GM23338 (cell line): ENCODE measurements at regions not wholly inside any gene's neighbourhood (a gene's known extent, or its start where the extent isn't known, plus 50 kb on each side); places are given as distances from the start of the nearest gene placed in this dataset.
"Not testable (repeated sequence)": the region's sequence is repeated elsewhere in the genome, so short reads cannot be mapped to it uniquely, and the experiment has no call there.

Source experiments
- ATAC-seq: fragments of 200-7000 bp; cut with Tn5 transposase; 3 replicates; pipeline ENCODE4 v1.9.1; 2020
- DNase-seq: peaks from one replicate; pipeline ENCODE4 v3.0.0-alpha.2; 2015; ENCODE audit warnings: low spot score
- H2AFZ ChIP-seq: fragments of 200-600 bp; sonication (generic); 2 replicates; pipeline ENCODE4 v1.8.0; 2016; ENCODE audit warnings: antibody characterized with exemption, mild to moderate bottlenecking, moderate library complexity
- H3F3A ChIP-seq: fragments of 200-600 bp; sonication (generic); replicated peaks from 2 replicates; pipeline ENCODE4 v1.8.0; 2017; ENCODE audit warnings: antibody characterized with exemption, mixed run types, low read depth
- H3K27ac ChIP-seq: fragments of 200-600 bp; sonication (generic); 2 replicates; pipeline ENCODE4 v1.6.1; 2016; ENCODE audit warnings: low read depth
- H3K27me3 ChIP-seq: fragments of 200-600 bp; sonication (generic); 2 replicates; pipeline ENCODE4 v1.8.0; 2016; ENCODE audit warnings: mild to moderate bottlenecking, mixed run types, moderate library complexity; ENCODE audit not compliant: insufficient read depth
- H3K36me3 ChIP-seq: fragments of 200-600 bp; sonication (generic); 2 replicates; pipeline ENCODE4 v1.8.0; 2016; ENCODE audit warnings: mild to moderate bottlenecking; ENCODE audit not compliant: insufficient read depth
- H3K4me1 ChIP-seq: fragments of 200-600 bp; sonication (generic); 2 replicates; pipeline ENCODE4 v1.8.0; 2016; ENCODE audit warnings: mild to moderate bottlenecking, moderate library complexity; ENCODE audit not compliant: insufficient read depth
- H3K4me2 ChIP-seq: fragments of 200-600 bp; sonication (generic); 2 replicates; pipeline ENCODE4 v1.7.1; 2017; ENCODE audit warnings: mixed run types
- H3K4me3 ChIP-seq: fragments of 200-600 bp; sonication (generic); 2 replicates; pipeline ENCODE4 v1.6.1; 2016; ENCODE audit warnings: mixed run types
- H3K79me2 ChIP-seq: fragments of 200-600 bp; sonication (generic); replicated peaks from 2 replicates; pipeline ENCODE4 v1.8.0; 2017; ENCODE audit warnings: mild to moderate bottlenecking; ENCODE audit not compliant: insufficient read depth
- H3K9me2 ChIP-seq: fragments of 200-600 bp; sonication (generic); 2 replicates; pipeline ENCODE4 v1.8.0; 2017; ENCODE audit not compliant: insufficient read depth
- H4K20me1 ChIP-seq: fragments of 200-600 bp; sonication (generic); replicated peaks from 2 replicates; pipeline ENCODE4 v1.8.0; 2017; ENCODE audit warnings: mild to moderate bottlenecking; ENCODE audit not compliant: insufficient read depth
- H3K27ac Mint-ChIP-seq: 2 replicates; pipeline ENCODE4 v1.8.0; 2020; ENCODE audit warnings: inconsistent platforms, mild to moderate bottlenecking, moderate library complexity, mixed read lengths
- H3K27me3 Mint-ChIP-seq: 3 replicates; pipeline ENCODE4 v1.8.0; 2022; ENCODE audit warnings: low read depth, mild to moderate bottlenecking, moderate library complexity, mixed read lengths, inconsistent platforms; ENCODE audit not compliant: insufficient read depth, poor library complexity
- H3K36me3 Mint-ChIP-seq: 3 replicates; pipeline ENCODE4 v1.8.0; 2021; ENCODE audit warnings: low read depth, mild to moderate bottlenecking, inconsistent platforms, moderate library complexity, mixed read lengths
- H3K4me1 Mint-ChIP-seq: 3 replicates; pipeline ENCODE4 v1.8.0; 2020; ENCODE audit warnings: mild to moderate bottlenecking, inconsistent platforms, mixed read lengths
- H3K4me3 Mint-ChIP-seq: 3 replicates; pipeline ENCODE4 v1.8.0; 2021; ENCODE audit warnings: moderate library complexity, mild to moderate bottlenecking, inconsistent platforms, mixed read lengths
- H3K9me3 Mint-ChIP-seq: 3 replicates; pipeline ENCODE4 v1.8.0; 2020; ENCODE audit warnings: moderate library complexity, mild to moderate bottlenecking, inconsistent platforms, mixed read lengths
- CREB1 ChIP-seq: fragments of 250-450 bp; sonication (Bioruptor Pico); IDR thresholded peaks from 2 replicates; pipeline ENCODE4 v1.5.0; 2020; ENCODE audit warnings: low read depth, mild to moderate bottlenecking, moderate library complexity
- CTCF ChIP-seq, 2 experiments: fragments of 200-600 bp in 1 of 2; sonication (generic) in 1 of 2; conservative IDR thresholded peaks; 2 replicates each; pipeline versions ENCODE4 v1.5.1 to v1.6.1; 2016 to 2017; ENCODE audit warnings: antibody characterized with exemption in 2 of 2, low read depth in 2 of 2, mild to moderate bottlenecking in 2 of 2, moderate library complexity in 1 of 2
- ETS1 ChIP-seq: IDR thresholded peaks from 2 replicates; pipeline ENCODE4 v1.6.1; 2016; ENCODE audit warnings: antibody characterized with exemption
- JUNB ChIP-seq: IDR thresholded peaks from one replicate; pipeline ENCODE4 v1.6.1; 2016; ENCODE audit warnings: antibody characterized with exemption; ENCODE audit not compliant: unreplicated experiment
- NANOG ChIP-seq: IDR thresholded peaks from 2 replicates; pipeline ENCODE4 v1.6.1; 2016; ENCODE audit warnings: antibody characterized with exemption, borderline replicate concordance
- POLR2AphosphoS5 ChIP-seq: IDR thresholded peaks from 2 replicates; pipeline ENCODE4 v1.6.1; 2016; ENCODE audit warnings: antibody characterized with exemption, low read depth
- REST ChIP-seq: IDR thresholded peaks from one replicate; pipeline ENCODE4 v1.6.1; 2018; ENCODE audit warnings: antibody characterized with exemption; ENCODE audit not compliant: unreplicated experiment
- STAT1 ChIP-seq: IDR thresholded peaks from one replicate; pipeline ENCODE4 v1.6.1; 2016; ENCODE audit warnings: antibody characterized with exemption; ENCODE audit not compliant: unreplicated experiment
- ZNF114 ChIP-seq: fragments of 250-450 bp; sonication (Bioruptor Pico); IDR thresholded peaks from 2 replicates; pipeline ENCODE4 v1.5.0; 2020; ENCODE audit warnings: mild to moderate bottlenecking, moderate library complexity
- ZNF331 ChIP-seq: fragments of 250-450 bp; sonication (Bioruptor Pico); IDR thresholded peaks from 2 replicates; pipeline ENCODE4 v1.5.0; 2020; ENCODE audit warnings: low read depth, mild to moderate bottlenecking, moderate library complexity
- ZNF462 ChIP-seq: fragments of 250-450 bp; sonication (Bioruptor Pico); IDR thresholded peaks from 2 replicates; pipeline ENCODE4 v1.5.0; 2020; ENCODE audit warnings: mild to moderate bottlenecking, moderate library complexity

GRCh38 chr5:122696735-122697134 is 78.1 kb upstream of the SNX2 start:
- H3K36me3 ChIP-seq, H2AFZ ChIP-seq, H3K4me1 ChIP-seq, H4K20me1 ChIP-seq, H3K36me3 Mint-ChIP-seq, H3K9me3 Mint-ChIP-seq, H3K79me2 ChIP-seq, ATAC-seq, H3K27me3 Mint-ChIP-seq, H3K4me3 ChIP-seq, H3K4me1 Mint-ChIP-seq, DNase-seq, H3K27ac Mint-ChIP-seq, H3F3A ChIP-seq, H3K27me3 ChIP-seq, H3K9me2 ChIP-seq, H3K27ac ChIP-seq, H3K4me3 Mint-ChIP-seq, H3K4me2 ChIP-seq: not testable (repeated sequence)

GRCh38 chr5:122697191-122697590 is 77.7 kb upstream of the SNX2 start:
- Mint-ChIP-seq H3K4me3 (no peak overlapping the region), H3K4me1 (no peaks in the 10 kb centered on the region), H3K36me3 (no peaks in the 10 kb centered on the region), H3K27ac (no peak overlapping the region), H3K27me3 (peaks cover 1% of the 10 kb centered on the region), H3K9me3 (no peaks in the 10 kb centered on the region)
- Histone ChIP-seq H3K27ac (no peak overlapping the region), H3K9me2 (peaks cover 7% of the 10 kb centered on the region; the same call in 1 of the 2 replicates), H4K20me1 (no peaks in the 10 kb centered on the region), H3K36me3 (no peaks in the 10 kb centered on the region), H3F3A (no peaks in the 10 kb centered on the region), H3K4me2 (no peak overlapping the region), H2AFZ (peak overlapping the region; percentile 52; the same call in 1 of the 2 replicates), H3K4me1 (no peaks in the 10 kb centered on the region), H3K27me3 (no peaks in the 10 kb centered on the region), H3K79me2 (no peaks in the 10 kb centered on the region), H3K4me3 (no peak overlapping the region)
- DNase-seq = no peak
- ATAC-seq = no peak
- no peak for TF ChIP-seq ZNF114 (CRISPR knock-in tag)
- no peak for TF ChIP-seq JUNB
- no peak for TF ChIP-seq CTCF (conservative IDR thresholded peaks at IDR 0.05; ENCODE audit: low read depth in 2 of 2)
- TF ChIP-seq CREB1 (CRISPR knock-in tag) = no peak
- no peak for TF ChIP-seq POLR2AphosphoS5
- TF ChIP-seq REST = no peak
- TF ChIP-seq NANOG = no peak
- no peak for TF ChIP-seq ETS1
- TF ChIP-seq ZNF331 (CRISPR knock-in tag) = no peak
- TF ChIP-seq STAT1 = no peak
- no peak for TF ChIP-seq ZNF462
